ENCODE measurements at regions not wholly inside any gene's neighbourhood (a gene's known extent, or its start where the extent isn't known, plus 50 kb on each side); places are given as distances from the start of the nearest gene placed in this dataset.

GRCh38 chr12:104863296-104863948 lies 94.7 kb downstream of the SLC41A2 start:
- no peak for TF ChIP-seq CTCF (IDR thresholded peaks at IDR 0.05; ENCODE audit: poor library complexity, severe bottlenecking)
- H3K9me3 ChIP-seq (ENCODE audit: severe bottlenecking): no peaks in the 10 kb centered on the region
- H3K27me3 ChIP-seq (ENCODE audit: insufficient read depth, poor library complexity, severe bottlenecking): no peaks in the 10 kb centered on the region
- H3K4me1 ChIP-seq (ENCODE audit: insufficient read depth, poor library complexity, severe bottlenecking): peaks cover 3% of the 10 kb centered on the region
- ATAC-seq (ENCODE audit: low read depth): 0 out of 3 replicates have a peak, but pooled peaks have one; percentile 23
- no peaks in the 10 kb centered on the region for H3K36me3 ChIP-seq (ENCODE audit: low read depth)
- no peak overlapping the region for H3K27ac ChIP-seq (ENCODE audit: poor library complexity, severe bottlenecking)
- no peak for DNase-seq (ENCODE audit: low spot score)
- H3K4me3 ChIP-seq (ENCODE audit: severe bottlenecking): no peak overlapping the region

- no peak overlapping the region for H3K27ac ChIP-seq (ENCODE audit: poor library complexity, severe bottlenecking)
- ATAC-seq (ENCODE audit: low read depth) (peak; percentile 49; the same call in 2 of the 3 replicates), DNase-seq (ENCODE audit: low spot score) (no peak)
- no peak for TF ChIP-seq CTCF (IDR thresholded peaks at IDR 0.05; ENCODE audit: poor library complexity, severe bottlenecking)
- H3K4me1 ChIP-seq (ENCODE audit: insufficient read depth, poor library complexity, severe bottlenecking): no peaks in the 10 kb centered on the region
- no peak overlapping the region for H3K4me3 ChIP-seq (ENCODE audit: severe bottlenecking)
- no peaks in the 10 kb centered on the region for H3K9me3 ChIP-seq (ENCODE audit: severe bottlenecking)
- no peaks in the 10 kb centered on the region for H3K36me3 ChIP-seq (ENCODE audit: low read depth)
- H3K27me3 ChIP-seq (ENCODE audit: insufficient read depth, poor library complexity, severe bottlenecking): no peaks in the 10 kb centered on the region
These were observed 99.2 kb downstream of the SLC41A2 start for GRCh38 chr12:104858611-104859543.

DNA sequence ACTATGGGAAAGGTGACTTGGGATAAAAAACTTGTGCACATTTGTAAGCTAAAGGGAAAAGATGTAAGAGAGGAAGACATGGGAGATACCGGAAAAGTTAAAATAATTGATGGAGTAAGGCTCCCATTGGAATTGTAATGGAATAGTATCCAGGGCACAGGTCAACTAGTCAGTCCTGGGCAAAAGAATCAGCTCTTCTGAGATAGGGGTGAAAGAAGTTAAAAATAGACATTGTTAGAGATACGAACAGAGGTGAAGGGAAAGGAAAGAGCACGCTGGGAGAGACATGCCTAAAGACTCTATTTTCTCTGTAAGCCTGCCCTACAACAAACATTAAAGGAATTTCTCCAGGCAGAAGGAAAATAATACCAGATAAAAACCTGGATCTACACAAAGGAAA lies 101.6 kb downstream of the SLC41A2 start:
- H3K27me3 ChIP-seq (ENCODE audit: insufficient read depth, poor library complexity, severe bottlenecking): no peaks in the 10 kb centered on the region
- no peak overlapping the region for H3K27ac ChIP-seq (ENCODE audit: poor library complexity, severe bottlenecking)
- no peak for TF ChIP-seq CTCF (IDR thresholded peaks at IDR 0.05; ENCODE audit: poor library complexity, severe bottlenecking)
- H3K9me3 ChIP-seq (ENCODE audit: severe bottlenecking): no peaks in the 10 kb centered on the region
- ATAC-seq (ENCODE audit: low read depth) (no peak), DNase-seq (ENCODE audit: low spot score) (no peak)
- H3K4me3 ChIP-seq (ENCODE audit: severe bottlenecking): no peak overlapping the region
- no peaks in the 10 kb centered on the region for H3K4me1 ChIP-seq (ENCODE audit: insufficient read depth, poor library complexity, severe bottlenecking)
- no peaks in the 10 kb centered on the region for H3K36me3 ChIP-seq (ENCODE audit: low read depth)

GRCh38 chr12:104855599-104855998 lies 102.5 kb downstream of the SLC41A2 start:
- Histone ChIP-seq H3K27ac (ENCODE audit: poor library complexity, severe bottlenecking) (no peak overlapping the region), H3K9me3 (ENCODE audit: severe bottlenecking) (no peaks in the 10 kb centered on the region), H3K4me1 (ENCODE audit: insufficient read depth, poor library complexity, severe bottlenecking) (no peaks in the 10 kb centered on the region), H3K27me3 (ENCODE audit: insufficient read depth, poor library complexity, severe bottlenecking) (no peaks in the 10 kb centered on the region), H3K4me3 (ENCODE audit: severe bottlenecking) (no peak overlapping the region), H3K36me3 (ENCODE audit: low read depth) (no peaks in the 10 kb centered on the region)
- DNase-seq (ENCODE audit: low spot score) (no peak), ATAC-seq (ENCODE audit: low read depth) (no peak)
- no peak for TF ChIP-seq CTCF (IDR thresholded peaks at IDR 0.05; ENCODE audit: poor library complexity, severe bottlenecking)

Measured in RWPE2 (cell line).